ENCODE measurements at regions not wholly inside any gene's neighbourhood (a gene's known extent, or its start where the extent isn't known, plus 50 kb on each side); places are given as distances from the start of the nearest gene placed in this dataset.

DNA sequence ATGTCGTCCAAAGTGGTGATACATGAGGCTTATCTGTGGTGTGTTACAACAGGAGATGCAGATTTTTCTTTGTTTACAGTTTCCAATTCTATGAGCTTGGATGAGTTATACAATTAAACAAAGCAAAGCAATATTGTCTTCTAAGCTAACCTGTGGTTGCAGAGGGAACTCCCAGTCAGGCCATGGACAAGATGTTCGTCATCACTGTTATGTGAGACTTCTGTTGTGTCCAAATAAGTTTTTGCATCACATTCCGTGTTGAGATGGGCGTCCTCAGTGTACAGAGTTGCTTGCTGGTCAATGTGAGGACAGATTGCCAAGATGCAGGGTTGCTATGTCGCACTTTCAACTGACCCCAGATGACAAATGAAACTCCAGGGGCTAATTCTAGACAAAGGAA is 189.3 kb downstream of the IRF8 start:
- H3K27ac ChIP-seq = no peak overlapping the region
- no peak for DNase-seq (ENCODE audit: low spot score)

DNA sequence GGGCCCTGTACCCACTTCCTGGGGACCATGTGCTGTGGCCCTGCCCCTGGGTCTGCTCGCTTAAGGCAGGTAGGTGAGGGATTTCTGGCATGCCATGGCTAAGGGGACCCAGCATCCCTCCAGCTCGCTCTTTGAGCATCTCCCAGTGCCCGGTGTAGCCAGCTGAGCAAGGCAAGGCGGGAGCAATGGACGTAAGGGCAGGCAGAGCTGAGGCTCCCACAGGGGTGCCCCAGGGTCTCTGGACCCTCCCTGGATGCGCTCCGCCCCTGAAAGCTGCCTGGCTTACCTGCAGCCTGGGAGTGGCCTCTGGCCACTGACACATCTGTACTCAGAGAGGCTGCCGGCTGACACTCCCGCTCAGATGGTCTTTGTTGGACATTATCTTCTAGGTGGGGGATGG is 189.9 kb downstream of the IRF8 start:
- ATAC-seq (ENCODE audit: insufficient number of reproducible peaks, low FRiP score, low read depth) (no peak), DNase-seq (ENCODE audit: low spot score) (no peak)
- Histone ChIP-seq H3K4me3 (no peak overlapping the region), H3K4me1 (ENCODE audit: control insufficient read depth in 1 of 2, low read depth in 2 of 2) (no peaks in the 10 kb centered on the region), H3K27me3 (replicated peaks; ENCODE audit: insufficient read depth) (no peaks in the 10 kb centered on the region), H3K27ac (no peak overlapping the region), H3K36me3 (no peaks in the 10 kb centered on the region), H3K9me3 (no peaks in the 10 kb centered on the region)
- TF ChIP-seq, protein P1, sequence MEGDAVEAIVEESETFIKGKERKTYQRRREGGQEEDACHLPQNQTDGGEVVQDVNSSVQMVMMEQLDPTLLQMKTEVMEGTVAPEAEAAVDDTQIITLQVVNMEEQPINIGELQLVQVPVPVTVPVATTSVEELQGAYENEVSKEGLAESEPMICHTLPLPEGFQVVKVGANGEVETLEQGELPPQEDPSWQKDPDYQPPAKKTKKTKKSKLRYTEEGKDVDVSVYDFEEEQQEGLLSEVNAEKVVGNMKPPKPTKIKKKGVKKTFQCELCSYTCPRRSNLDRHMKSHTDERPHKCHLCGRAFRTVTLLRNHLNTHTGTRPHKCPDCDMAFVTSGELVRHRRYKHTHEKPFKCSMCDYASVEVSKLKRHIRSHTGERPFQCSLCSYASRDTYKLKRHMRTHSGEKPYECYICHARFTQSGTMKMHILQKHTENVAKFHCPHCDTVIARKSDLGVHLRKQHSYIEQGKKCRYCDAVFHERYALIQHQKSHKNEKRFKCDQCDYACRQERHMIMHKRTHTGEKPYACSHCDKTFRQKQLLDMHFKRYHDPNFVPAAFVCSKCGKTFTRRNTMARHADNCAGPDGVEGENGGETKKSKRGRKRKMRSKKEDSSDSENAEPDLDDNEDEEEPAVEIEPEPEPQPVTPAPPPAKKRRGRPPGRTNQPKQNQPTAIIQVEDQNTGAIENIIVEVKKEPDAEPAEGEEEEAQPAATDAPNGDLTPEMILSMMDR (IDR thresholded peaks at IDR 0.05) = no peak

More for the DNA sequence above, 189.3 kb downstream of the IRF8 start:
- Histone ChIP-seq H3K4me3 (no peak overlapping the region), H3K27me3 (replicated peaks; ENCODE audit: insufficient read depth) (no peaks in the 10 kb centered on the region), H3K36me3 (no peaks in the 10 kb centered on the region), H3K4me1 (ENCODE audit: control insufficient read depth in 1 of 2, low read depth in 2 of 2) (no peaks in the 10 kb centered on the region), H3K9me3 (no peaks in the 10 kb centered on the region)
- ATAC-seq (ENCODE audit: insufficient number of reproducible peaks, low FRiP score, low read depth) = no peak
- TF ChIP-seq, protein P1 (IDR thresholded peaks at IDR 0.05) = no peak

DNA sequence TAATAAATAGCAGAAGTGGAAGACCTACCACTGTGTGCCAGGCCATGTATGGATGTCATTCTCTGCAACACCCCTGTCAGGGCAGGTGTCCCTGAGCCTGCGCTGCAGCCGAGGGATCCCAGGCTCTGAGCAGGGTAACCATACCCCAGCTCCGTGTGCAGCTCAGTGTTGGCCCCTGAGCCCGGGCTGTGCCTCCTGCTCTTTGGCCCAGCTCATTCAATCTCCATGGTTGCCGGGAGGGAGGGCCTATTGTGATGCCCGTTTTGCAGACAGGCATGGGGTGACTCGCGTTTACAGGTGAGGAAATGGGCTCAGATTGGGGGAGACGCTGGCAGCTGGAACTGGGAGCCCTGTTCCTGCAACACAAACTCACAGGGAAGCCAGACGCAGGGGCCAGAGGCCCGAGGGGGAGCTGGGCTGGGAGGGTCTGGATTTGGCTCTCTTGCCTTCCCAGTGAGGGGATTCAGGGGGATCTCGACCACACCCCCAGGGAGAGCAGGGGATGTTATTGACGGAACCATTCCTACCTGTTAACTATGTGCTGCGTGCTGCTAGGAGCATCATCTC is 190.5 kb downstream of the IRF8 start:
- no peaks in the 10 kb centered on the region for H3K36me3 ChIP-seq
- no peak overlapping the region for H3K27ac ChIP-seq
- ATAC-seq (ENCODE audit: insufficient number of reproducible peaks, low FRiP score, low read depth) (no peak), DNase-seq (ENCODE audit: low spot score) (no peak)
- H3K27me3 ChIP-seq (replicated peaks; ENCODE audit: insufficient read depth) = no peaks in the 10 kb centered on the region
- H3K4me3 ChIP-seq = no peak overlapping the region
- TF ChIP-seq, protein P1 (IDR thresholded peaks at IDR 0.05) = no peak
- no peaks in the 10 kb centered on the region for H3K9me3 ChIP-seq
- H3K4me1 ChIP-seq (ENCODE audit: control insufficient read depth in 1 of 2, low read depth in 2 of 2) = no peaks in the 10 kb centered on the region

DNA sequence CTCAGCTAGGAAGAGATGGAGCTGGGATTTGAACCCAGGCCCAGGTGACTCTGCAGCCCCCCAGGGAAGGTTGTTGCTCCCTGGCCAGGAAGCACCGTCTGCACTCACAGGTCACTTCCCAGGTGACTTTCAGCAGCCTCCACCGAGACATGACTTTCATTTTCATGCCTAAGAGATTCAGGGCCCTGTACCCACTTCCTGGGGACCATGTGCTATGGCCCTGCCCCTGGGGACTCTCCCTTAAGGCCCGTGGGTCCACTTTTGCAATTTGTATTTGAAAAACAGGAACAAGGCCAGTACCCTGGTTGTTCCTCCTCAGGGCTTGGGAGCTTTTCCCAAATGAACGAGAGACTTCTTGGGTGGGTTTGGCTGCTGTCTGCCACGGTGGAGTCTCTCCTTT is 191.0 kb downstream of the IRF8 start:
- no peak for ATAC-seq (ENCODE audit: insufficient number of reproducible peaks, low FRiP score, low read depth)
- Histone ChIP-seq H3K27me3 (replicated peaks; ENCODE audit: insufficient read depth) (no peaks in the 10 kb centered on the region), H3K9me3 (no peaks in the 10 kb centered on the region), H3K4me1 (ENCODE audit: control insufficient read depth in 1 of 2, low read depth in 2 of 2) (no peaks in the 10 kb centered on the region), H3K27ac (no peak overlapping the region), H3K36me3 (no peaks in the 10 kb centered on the region), H3K4me3 (no peak overlapping the region)
- no peak for DNase-seq (ENCODE audit: low spot score)
- TF ChIP-seq, protein P1 (IDR thresholded peaks at IDR 0.05) = no peak

DNA sequence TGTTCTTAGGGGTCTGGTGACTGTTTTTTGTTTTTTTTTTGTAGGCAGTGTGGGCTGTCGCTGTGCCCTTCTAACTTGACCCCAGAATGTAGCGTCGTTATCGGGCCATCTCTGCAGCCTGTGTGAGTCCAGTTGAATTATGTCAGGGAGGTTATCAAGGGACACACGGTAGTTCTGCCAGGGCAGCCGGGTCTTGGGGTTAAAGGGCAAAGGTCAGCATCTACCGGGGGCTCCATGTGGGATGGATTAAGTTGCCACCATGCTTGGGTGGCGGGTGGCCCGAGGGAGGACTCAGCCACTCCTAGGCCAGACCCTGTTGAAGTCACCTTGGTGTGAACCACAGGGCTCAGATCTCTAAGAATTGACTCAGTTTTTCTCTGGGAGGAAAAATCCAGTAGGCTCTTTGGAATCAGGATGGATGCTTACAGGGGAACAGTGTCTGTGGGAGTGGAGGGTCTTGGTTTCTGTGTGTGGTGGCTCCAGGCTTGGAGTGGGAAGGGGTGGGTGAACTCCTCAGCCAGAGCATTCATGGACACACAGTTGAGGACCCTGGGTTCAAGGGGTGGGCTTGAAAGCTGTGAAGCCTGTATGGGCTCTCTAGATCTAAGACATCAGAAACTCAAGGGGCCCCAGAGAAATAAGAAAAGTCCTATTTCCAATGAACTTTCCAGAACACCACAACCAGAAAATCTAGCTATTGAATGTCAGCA is 191.7 kb downstream of the IRF8 start:
- H3K9me3 ChIP-seq = no peaks in the 10 kb centered on the region
- TF ChIP-seq, protein P1 (IDR thresholded peaks at IDR 0.05) = no peak
- H3K27me3 ChIP-seq (replicated peaks; ENCODE audit: insufficient read depth) = no peaks in the 10 kb centered on the region
- H3K27ac ChIP-seq = no peak overlapping the region
- no peak for DNase-seq (ENCODE audit: low spot score)
- H3K4me1 ChIP-seq (ENCODE audit: control insufficient read depth in 1 of 2, low read depth in 2 of 2) = no peaks in the 10 kb centered on the region
- no peak overlapping the region for H3K4me3 ChIP-seq
- no peak for ATAC-seq (ENCODE audit: insufficient number of reproducible peaks, low FRiP score, low read depth)
- H3K36me3 ChIP-seq = no peaks in the 10 kb centered on the region
